ENCODE measurements at regions not wholly inside any gene's neighbourhood (a gene's known extent, or its start where the extent isn't known, plus 50 kb on each side); places are given as distances from the start of the nearest gene placed in this dataset.
A peak's percentile ranks its signal among the peaks of the same experiment; 100 is the strongest.

DNA sequence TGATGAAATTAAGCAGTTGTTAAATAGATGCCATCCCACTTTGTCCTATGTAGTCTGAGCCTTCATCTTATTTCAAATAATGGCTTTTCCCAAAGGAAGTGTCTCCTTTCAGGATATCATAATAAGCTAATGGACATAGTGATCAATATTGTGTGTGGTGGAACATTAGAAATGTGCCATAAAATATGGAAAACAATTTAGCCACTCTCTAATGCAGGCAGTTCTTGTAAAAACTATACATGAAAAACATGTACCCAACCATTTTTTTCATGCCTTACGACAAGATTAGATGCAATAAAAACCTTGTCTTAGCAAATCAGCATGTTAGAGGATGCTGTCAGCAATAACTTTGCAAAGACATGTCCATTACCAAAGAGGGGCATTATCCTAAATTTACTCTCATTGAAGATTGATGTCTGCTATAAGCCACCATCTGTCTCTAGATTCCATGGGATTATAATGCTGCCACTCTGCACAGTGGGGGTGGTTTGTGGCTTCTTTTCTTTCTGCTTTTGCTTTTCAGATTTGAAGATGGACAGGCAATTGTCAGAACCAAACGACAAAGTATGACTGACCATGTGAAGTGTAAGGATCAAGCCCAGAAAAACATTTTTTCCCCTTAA lies 724.0 kb upstream of the ZNF608 start:
- no peak for TF ChIP-seq GATA2 (IDR thresholded peaks at IDR 0.05; ENCODE audit: low read depth, low read length)
- no peak for TF ChIP-seq GATA3 (IDR thresholded peaks at IDR 0.05; ENCODE audit: low read depth, low read length)

DNA sequence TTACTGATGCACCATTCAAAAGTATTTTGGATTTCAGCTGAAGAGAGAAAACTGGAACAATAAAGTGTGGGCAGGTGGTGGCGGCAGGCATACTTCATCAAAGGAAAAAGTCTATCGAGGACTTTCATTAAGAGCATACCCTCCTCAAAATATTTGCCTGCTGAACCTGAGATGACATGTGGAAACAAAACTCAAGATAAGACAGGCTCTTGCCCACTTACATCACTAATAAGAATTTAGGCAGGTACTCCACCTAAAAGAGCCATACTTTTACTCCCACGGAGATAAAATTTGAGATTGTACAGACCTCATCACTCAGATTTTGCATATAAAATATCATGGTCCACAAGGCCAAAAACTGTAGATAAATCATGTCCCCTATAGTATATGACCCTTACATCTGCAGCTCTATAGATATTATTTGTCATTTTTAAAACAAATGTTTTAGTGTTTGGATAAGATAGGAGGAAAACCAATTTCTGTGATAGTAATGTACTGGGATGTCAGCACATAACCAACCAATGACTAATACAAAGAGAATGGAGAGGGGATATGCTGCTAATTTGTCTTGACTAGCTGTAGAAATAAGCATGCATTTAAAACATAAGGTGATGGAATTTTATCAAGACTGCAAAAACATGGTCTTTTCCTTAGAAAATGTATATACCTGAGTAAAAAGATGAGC lies 730.6 kb upstream of the ZNF608 start:
- TF ChIP-seq GATA2 (IDR thresholded peaks at IDR 0.05; ENCODE audit: low read depth, low read length) (no peak), GATA3 (IDR thresholded peaks at IDR 0.05; ENCODE audit: low read depth, low read length) (no peak)

GRCh38 chr5:125477586-125477975 lies 731.1 kb upstream of the ZNF608 start:
- TF ChIP-seq GATA3 (IDR thresholded peaks at IDR 0.05; ENCODE audit: low read depth, low read length), result no peak
- no peak for TF ChIP-seq GATA2 (IDR thresholded peaks at IDR 0.05; ENCODE audit: low read depth, low read length)

DNA sequence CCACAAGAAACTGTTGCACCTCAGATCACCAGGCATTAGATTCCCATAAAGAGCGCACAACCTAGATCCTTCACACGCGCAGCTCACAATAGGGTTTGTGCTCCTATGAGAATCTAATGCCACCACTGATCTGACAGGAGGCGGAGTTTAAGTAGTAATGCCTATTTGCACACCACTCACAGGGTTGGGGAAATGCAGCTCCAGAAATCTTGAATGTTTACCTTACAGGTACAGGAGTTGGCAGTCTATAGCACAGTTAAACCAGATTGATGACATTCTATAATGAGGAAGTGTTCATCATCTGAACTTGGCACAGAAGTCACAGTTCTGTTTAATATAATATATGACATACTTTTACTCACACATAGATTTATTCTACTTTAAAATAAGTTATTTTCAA lies 732.2 kb upstream of the ZNF608 start:
- TF ChIP-seq GATA2 (IDR thresholded peaks at IDR 0.05; ENCODE audit: low read depth, low read length) (no peak), GATA3 (IDR thresholded peaks at IDR 0.05; ENCODE audit: low read depth, low read length) (no peak)

GRCh38 chr5:125480911-125481310 lies 734.5 kb upstream of the ZNF608 start:
- TF ChIP-seq GATA3 (IDR thresholded peaks at IDR 0.05; ENCODE audit: low read depth, low read length), result peak; percentile 89
- TF ChIP-seq GATA2 (IDR thresholded peaks at IDR 0.05; ENCODE audit: low read depth, low read length), result peak; percentile 93

- TF ChIP-seq GATA2 (IDR thresholded peaks at IDR 0.05; ENCODE audit: low read depth, low read length) (peak; percentile 82), GATA3 (IDR thresholded peaks at IDR 0.05; ENCODE audit: low read depth, low read length) (peak; percentile 85)
Observed at GRCh38 chr5:125481506-125482465, 735.3 kb upstream of the ZNF608 start.

DNA sequence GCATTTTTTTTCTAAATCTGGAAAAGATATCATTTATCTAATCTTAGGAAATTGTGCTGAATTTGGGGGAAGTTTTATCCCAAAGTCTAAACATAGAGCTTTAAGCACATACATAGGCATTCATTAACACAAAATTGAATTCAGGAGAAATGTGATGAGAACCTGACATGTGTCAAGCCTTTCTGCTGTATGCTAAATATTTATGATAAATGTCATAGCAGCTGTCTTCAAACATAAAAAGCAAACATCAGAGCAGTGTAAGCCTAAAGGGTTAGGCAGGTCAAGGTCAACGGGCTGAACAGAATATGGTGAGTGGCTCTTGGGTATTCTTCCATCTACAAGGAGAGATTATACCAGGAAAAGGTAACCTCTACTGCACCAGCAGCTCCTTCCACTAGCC lies 737.2 kb upstream of the ZNF608 start:
- TF ChIP-seq GATA2 (IDR thresholded peaks at IDR 0.05; ENCODE audit: low read depth, low read length) (no peak), GATA3 (IDR thresholded peaks at IDR 0.05; ENCODE audit: low read depth, low read length) (no peak)

DNA sequence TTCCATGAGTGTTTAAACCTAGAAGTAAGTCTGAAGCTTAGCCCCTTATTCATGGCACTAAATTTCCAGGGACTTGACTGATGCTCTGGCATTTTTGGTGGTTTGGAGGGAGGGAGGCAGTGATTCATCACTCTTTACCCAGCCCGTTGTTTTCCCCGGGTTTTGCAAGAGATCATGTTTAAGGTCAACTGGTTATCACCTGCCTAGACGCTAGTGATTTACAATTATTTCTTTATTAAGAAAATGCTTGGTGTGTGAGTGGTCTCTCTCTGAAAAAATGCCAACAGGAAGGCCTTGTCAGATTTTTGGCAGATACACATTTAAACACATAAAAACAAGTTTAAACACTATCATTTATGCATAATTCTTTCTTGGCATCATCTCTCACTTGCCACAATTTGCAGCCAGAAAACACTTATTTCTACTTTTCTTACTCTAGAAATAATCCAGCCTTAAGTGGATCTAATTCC lies 737.9 kb upstream of the ZNF608 start:
- no peak for TF ChIP-seq GATA2 (IDR thresholded peaks at IDR 0.05; ENCODE audit: low read depth, low read length)
- TF ChIP-seq GATA3 (IDR thresholded peaks at IDR 0.05; ENCODE audit: low read depth, low read length), result no peak

DNA sequence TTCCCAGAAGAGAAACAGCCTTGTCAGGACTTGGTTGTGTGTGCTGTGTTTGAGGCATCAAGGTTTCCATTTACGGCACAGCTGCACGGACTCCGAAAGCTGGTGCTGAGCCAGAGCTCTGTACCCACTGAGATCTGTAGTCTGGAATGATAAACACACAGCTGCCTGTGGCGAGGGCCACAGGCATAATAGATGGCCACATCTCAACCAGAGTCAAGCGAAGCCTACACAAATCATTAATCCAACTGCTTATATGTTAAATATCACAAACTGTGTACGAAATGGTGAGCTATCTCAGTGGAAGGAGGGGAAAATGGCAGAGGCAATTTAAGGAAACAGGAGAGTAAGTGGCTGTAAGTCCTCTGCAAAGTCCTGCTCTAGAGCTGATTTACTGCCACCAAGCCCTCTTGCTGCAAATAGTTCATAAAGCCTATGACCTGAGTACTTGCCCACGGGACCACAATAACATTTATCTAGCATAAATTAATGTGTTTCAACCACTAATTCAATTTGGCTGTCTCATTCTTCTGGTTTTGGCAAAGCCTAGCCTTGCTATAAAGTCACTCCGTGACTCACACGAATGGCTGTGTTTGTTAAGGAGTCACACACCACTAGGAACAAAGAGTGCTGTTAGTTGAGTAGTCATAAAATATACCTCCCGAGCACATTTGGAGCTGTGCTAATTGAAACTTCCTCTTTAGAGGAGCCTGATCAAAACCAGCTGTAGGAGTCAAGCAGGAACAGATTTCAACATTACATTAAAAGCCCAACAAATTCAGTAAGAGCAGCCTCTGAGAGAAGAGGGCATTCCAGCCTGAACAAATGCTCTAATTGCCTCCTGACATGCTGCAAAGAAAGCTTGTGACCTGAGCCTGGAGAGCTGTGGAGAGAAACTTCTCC lies 738.6 kb upstream of the ZNF608 start:
- TF ChIP-seq GATA3 (IDR thresholded peaks at IDR 0.05; ENCODE audit: low read depth, low read length), result no peak
- TF ChIP-seq GATA2 (IDR thresholded peaks at IDR 0.05; ENCODE audit: low read depth, low read length), result peak; percentile 52

DNA sequence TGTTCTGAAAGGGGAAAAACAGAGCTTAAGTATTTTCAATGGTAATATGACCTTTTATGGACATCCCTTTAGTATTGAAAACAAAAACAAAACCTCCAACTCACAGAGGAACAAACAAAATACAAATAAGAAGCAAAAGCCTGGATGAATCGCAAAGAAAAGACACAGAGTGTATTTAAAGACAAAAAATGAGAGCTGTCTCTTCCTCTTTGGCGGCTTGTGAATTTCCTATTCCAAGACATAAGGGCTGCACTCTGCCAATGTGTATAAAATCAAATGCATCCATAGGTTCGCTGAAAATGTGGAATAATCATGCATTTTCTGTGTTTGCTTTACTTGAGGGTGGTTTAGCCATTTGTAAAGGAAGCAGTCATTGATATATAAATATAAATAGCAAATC lies 739.3 kb upstream of the ZNF608 start:
- TF ChIP-seq GATA3 (IDR thresholded peaks at IDR 0.05; ENCODE audit: low read depth, low read length), result no peak
- TF ChIP-seq GATA2 (IDR thresholded peaks at IDR 0.05; ENCODE audit: low read depth, low read length), result no peak

- TF ChIP-seq GATA3 (IDR thresholded peaks at IDR 0.05; ENCODE audit: low read depth, low read length) (no peak), GATA2 (IDR thresholded peaks at IDR 0.05; ENCODE audit: low read depth, low read length) (no peak)
Observed at GRCh38 chr5:125486634-125487033, 740.2 kb upstream of the ZNF608 start.

GRCh38 chr5:125487231-125487630 lies 740.8 kb upstream of the ZNF608 start:
- TF ChIP-seq GATA3 (IDR thresholded peaks at IDR 0.05; ENCODE audit: low read depth, low read length), result no peak
- no peak for TF ChIP-seq GATA2 (IDR thresholded peaks at IDR 0.05; ENCODE audit: low read depth, low read length)

- TF ChIP-seq GATA3 (IDR thresholded peaks at IDR 0.05; ENCODE audit: low read depth, low read length), result no peak
- TF ChIP-seq GATA2 (IDR thresholded peaks at IDR 0.05; ENCODE audit: low read depth, low read length), result no peak
Observed at GRCh38 chr5:125489146-125489545, 742.7 kb upstream of the ZNF608 start.

Measured in SH-SY5Y (cell line).